GM12878 (cell line): ENCODE measurements at regions not wholly inside any gene's neighbourhood (a gene's known extent, or its start where the extent isn't known, plus 50 kb on each side); places are given as distances from the start of the nearest gene placed in this dataset.

ENCODE experiments used
- ATF7 ChIP-seq: fragments of 450-650 bp; IDR thresholded peaks from 2 replicates; pipeline ENCODE4 v1.6.1; 2016; ENCODE audit warnings: low read depth, mild to moderate bottlenecking
- CEBPB ChIP-seq, 2 experiments: fragments of 150-350 bp in 1 of 2; IDR thresholded peaks; 2 replicates each; pipeline ENCODE4 v1.6.1; 2012 to 2014; ENCODE audit warnings: low read depth in 2 of 2, low read length in 2 of 2, borderline replicate concordance in 1 of 2, inconsistent platforms in 1 of 2
- POLR2A ChIP-seq: IDR thresholded peaks from 2 replicates; pipeline ENCODE4 v1.6.1; 2011; ENCODE audit warnings: low read depth, mild to moderate bottlenecking, low read length
- ZNF274 ChIP-seq: IDR thresholded peaks from one replicate; pipeline ENCODE4 v1.8.0; 2011; ENCODE audit not compliant: insufficient read length, insufficient read depth
- TF ChIP-seq, protein P1 (sequence below), 3 experiments: IDR thresholded peaks in 2 of 3; conservative IDR thresholded peaks in 1 of 3; 2 replicates each; pipeline ENCODE4 v1.5.1; 2011; ENCODE audit warnings: low read depth in 3 of 3, low read length in 3 of 3, mild to moderate bottlenecking in 3 of 3, control low read depth in 2 of 3, moderate library complexity in 2 of 3, inconsistent platforms in 1 of 3, mixed read lengths in 1 of 3; ENCODE audit not compliant: control insufficient read depth in 2 of 3, insufficient read depth in 1 of 3; ENCODE audit errors: extremely low read depth in 1 of 3
- TF ChIP-seq, protein P2 (sequence below): IDR thresholded peaks from 2 replicates; pipeline ENCODE4 v1.6.1; 2012; ENCODE audit warnings: low read depth, low read length, improper control_type of control experiment

DNA sequence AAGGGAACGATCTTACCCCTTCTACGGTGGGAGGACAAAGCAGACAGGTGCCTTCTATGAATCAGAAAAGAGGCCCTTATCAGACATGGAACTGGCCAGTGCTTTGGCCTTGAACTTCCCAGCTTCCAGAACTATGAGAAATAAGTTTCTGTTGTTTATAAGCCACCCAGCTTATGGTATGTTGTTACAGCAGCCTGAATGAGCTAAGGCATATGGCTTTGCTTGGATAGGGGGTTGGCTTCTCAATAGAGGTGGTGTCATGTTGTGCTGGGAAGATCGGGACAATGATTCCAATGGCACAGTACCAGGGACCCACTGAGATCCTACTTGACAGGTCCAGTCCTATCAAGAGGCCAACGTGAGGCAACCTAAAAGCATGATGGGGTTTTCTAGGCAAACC, 183.4 kb upstream of the BMPER start:
- TF ChIP-seq CEBPB (IDR thresholded peaks at IDR 0.05; ENCODE audit: borderline replicate concordance in 1 of 2, low read depth in 2 of 2, low read length in 2 of 2): no peak
- TF ChIP-seq, protein P1, sequence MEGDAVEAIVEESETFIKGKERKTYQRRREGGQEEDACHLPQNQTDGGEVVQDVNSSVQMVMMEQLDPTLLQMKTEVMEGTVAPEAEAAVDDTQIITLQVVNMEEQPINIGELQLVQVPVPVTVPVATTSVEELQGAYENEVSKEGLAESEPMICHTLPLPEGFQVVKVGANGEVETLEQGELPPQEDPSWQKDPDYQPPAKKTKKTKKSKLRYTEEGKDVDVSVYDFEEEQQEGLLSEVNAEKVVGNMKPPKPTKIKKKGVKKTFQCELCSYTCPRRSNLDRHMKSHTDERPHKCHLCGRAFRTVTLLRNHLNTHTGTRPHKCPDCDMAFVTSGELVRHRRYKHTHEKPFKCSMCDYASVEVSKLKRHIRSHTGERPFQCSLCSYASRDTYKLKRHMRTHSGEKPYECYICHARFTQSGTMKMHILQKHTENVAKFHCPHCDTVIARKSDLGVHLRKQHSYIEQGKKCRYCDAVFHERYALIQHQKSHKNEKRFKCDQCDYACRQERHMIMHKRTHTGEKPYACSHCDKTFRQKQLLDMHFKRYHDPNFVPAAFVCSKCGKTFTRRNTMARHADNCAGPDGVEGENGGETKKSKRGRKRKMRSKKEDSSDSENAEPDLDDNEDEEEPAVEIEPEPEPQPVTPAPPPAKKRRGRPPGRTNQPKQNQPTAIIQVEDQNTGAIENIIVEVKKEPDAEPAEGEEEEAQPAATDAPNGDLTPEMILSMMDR (IDR thresholded peaks at IDR 0.05 in 2 of 3, conservative IDR thresholded peaks at IDR 0.05 in 1 of 3; ENCODE audit: control insufficient read depth in 2 of 3, extremely low read depth in 1 of 3, insufficient read depth in 1 of 3, low read depth in 3 of 3, low read length in 3 of 3): no peak
- TF ChIP-seq, protein P2, sequence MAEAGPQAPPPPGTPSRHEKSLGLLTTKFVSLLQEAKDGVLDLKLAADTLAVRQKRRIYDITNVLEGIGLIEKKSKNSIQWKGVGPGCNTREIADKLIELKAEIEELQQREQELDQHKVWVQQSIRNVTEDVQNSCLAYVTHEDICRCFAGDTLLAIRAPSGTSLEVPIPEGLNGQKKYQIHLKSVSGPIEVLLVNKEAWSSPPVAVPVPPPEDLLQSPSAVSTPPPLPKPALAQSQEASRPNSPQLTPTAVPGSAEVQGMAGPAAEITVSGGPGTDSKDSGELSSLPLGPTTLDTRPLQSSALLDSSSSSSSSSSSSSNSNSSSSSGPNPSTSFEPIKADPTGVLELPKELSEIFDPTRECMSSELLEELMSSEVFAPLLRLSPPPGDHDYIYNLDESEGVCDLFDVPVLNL: no peak
- TF ChIP-seq ATF7: no peak
- no peak for TF ChIP-seq POLR2A
- no peak for TF ChIP-seq ZNF274
